ACC112 (cell line): ENCODE measurements at regions not wholly inside any gene's neighbourhood (a gene's known extent, or its start where the extent isn't known, plus 50 kb on each side); places are given as distances from the start of the nearest gene placed in this dataset.

ENCODE experiments used
- H2AFZ ChIP-seq: fragments of 200-600 bp; sonication (generic); one replicate; pipeline ENCODE4 v1.6.0; 2017; ENCODE audit warnings: antibody characterized with exemption, low read length; ENCODE audit not compliant: unreplicated experiment
- H3K27ac ChIP-seq: fragments of 200-600 bp; sonication (generic); 2 replicates; pipeline ENCODE4 v1.5.1; 2014; ENCODE audit warnings: low read depth, mild to moderate bottlenecking, antibody characterized with exemption, low read length, moderate library complexity
- H3K27me3 ChIP-seq: fragments of 200-600 bp; sonication (generic); 2 replicates; pipeline ENCODE4 v1.6.1; 2014; ENCODE audit warnings: mild to moderate bottlenecking, antibody characterized with exemption, low read length, moderate library complexity, mixed read lengths; ENCODE audit not compliant: insufficient read depth
- H3K36me3 ChIP-seq: fragments of 200-600 bp; sonication (generic); 2 replicates; pipeline ENCODE4 v1.6.1; 2016; ENCODE audit warnings: mild to moderate bottlenecking, antibody characterized with exemption, low read length, moderate library complexity, mixed read lengths; ENCODE audit not compliant: insufficient read depth
- H3K4me1 ChIP-seq: fragments of 200-600 bp; sonication (generic); one replicate; pipeline ENCODE4 v1.6.1; 2016; ENCODE audit warnings: low read length, mixed read lengths; ENCODE audit not compliant: insufficient read depth, unreplicated experiment, control insufficient read depth
- H3K4me3 ChIP-seq: fragments of 200-600 bp; sonication (generic); 2 replicates; pipeline ENCODE4 v1.5.1; 2014; ENCODE audit warnings: mild to moderate bottlenecking, low read depth, low read length
- H3K79me2 ChIP-seq: fragments of 200-600 bp; sonication (generic); one replicate; pipeline ENCODE4 v1.6.0; 2016; ENCODE audit warnings: low read length; ENCODE audit not compliant: control insufficient read depth, unreplicated experiment, insufficient read depth

DNA sequence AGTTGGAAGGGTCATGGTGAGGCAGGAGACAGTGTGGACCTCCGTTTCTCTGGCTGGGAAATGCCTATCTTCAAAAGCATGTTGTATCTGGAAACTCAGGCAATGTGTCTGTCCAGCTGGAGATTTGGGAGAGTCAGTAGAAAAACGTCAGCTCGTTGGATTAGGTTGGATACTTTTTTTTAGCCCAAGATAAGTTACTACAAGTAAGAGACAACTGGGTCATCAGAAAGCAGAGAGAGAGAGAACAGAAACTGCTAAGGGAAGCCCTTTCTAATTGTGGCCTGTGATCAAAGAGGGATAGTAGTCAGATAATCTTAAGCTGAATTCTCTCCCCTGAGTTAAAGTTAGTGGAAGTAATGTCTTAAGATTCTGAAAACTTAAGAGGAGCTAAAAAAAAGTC, 78.9 kb upstream of the ZNF280D start:
- H3K79me2 ChIP-seq = no peaks in the 10 kb centered on the region
- H3K36me3 ChIP-seq = no peaks in the 10 kb centered on the region
- H3K4me3 ChIP-seq = no peak overlapping the region
- no peaks in the 10 kb centered on the region for H3K27me3 ChIP-seq
- H2AFZ ChIP-seq = no peak overlapping the region
- peaks cover 7% of the 10 kb centered on the region for H3K4me1 ChIP-seq
- H3K27ac ChIP-seq = no peak overlapping the region

DNA sequence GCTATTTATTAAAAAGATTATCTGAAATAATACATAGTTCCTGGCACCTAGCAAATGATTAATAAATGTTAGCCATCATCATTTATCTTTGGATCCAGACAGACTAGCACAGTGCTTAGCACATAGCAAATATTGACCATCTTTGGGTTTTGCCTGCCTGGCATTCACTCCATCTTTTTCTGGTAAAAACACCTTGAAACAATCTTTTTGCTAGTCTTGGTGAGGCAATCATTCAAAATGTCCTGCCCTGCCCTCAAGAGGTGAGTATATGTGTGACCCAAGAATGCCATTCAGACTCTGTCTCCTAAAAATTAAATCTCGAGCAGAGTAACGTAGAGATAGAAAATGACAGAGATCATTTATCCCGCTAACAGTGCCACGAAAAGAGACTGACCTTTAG, 78.3 kb upstream of the ZNF280D start:
- no peak overlapping the region for H2AFZ ChIP-seq
- H3K36me3 ChIP-seq = no peaks in the 10 kb centered on the region
- H3K27ac ChIP-seq = no peak overlapping the region

DNA sequence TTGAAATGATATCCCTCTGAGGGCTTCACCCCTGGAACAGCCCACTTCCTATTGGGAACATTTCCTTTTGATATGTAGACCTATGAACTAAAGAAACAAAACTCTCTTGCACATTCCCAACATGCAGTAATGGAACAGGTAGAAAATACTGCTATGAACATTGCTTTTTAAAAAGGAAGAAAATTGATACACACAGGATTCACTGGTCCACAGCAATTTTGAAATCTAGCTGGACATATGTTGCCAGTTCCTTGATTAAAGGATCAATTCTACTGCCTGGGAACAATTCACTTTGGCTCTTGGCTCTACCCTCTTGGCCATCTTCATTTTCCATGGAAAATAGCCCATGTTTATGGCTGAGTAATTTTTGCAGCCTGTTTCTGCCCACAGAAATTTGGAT, 74.9 kb upstream of the ZNF280D start:
- Histone ChIP-seq H2AFZ (no peak overlapping the region), H3K79me2 (no peaks in the 10 kb centered on the region), H3K27me3 (no peaks in the 10 kb centered on the region), H3K27ac (no peak overlapping the region), H3K4me1 (peaks cover 9% of the 10 kb centered on the region), H3K4me3 (no peak overlapping the region), H3K36me3 (no peaks in the 10 kb centered on the region)

More for the DNA sequence above, 78.3 kb upstream of the ZNF280D start:
- Histone ChIP-seq H3K27me3 (no peaks in the 10 kb centered on the region), H3K4me1 (peaks cover 1% of the 10 kb centered on the region), H3K79me2 (no peaks in the 10 kb centered on the region), H3K4me3 (no peak overlapping the region)

DNA sequence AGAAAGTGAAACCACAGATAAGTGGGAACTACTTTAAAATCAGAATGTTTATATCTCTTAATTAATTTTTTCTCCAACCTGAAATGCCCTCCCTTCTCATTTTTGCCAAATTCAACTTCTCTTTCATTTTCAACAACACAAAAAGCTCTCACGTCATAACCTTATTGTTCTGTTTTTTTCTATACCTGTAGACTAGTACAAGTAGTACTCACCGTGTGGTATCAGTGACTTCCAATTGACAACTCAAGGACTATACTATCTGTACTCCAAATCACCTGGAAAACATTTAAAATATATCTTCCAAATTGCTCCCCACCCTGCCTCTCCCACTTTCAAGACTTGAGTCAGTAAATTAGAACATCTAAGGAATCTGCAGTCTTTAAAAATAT, 72.8 kb upstream of the ZNF280D start:
- H3K27me3 ChIP-seq = no peaks in the 10 kb centered on the region
- H3K4me3 ChIP-seq = peak overlapping the region; percentile 68
- H2AFZ ChIP-seq = peak overlapping the region; percentile 95
- no peaks in the 10 kb centered on the region for H3K79me2 ChIP-seq
- H3K27ac ChIP-seq = peak overlapping the region; percentile 58
- H3K36me3 ChIP-seq = no peaks in the 10 kb centered on the region
- H3K4me1 ChIP-seq = peaks cover 9% of the 10 kb centered on the region

DNA sequence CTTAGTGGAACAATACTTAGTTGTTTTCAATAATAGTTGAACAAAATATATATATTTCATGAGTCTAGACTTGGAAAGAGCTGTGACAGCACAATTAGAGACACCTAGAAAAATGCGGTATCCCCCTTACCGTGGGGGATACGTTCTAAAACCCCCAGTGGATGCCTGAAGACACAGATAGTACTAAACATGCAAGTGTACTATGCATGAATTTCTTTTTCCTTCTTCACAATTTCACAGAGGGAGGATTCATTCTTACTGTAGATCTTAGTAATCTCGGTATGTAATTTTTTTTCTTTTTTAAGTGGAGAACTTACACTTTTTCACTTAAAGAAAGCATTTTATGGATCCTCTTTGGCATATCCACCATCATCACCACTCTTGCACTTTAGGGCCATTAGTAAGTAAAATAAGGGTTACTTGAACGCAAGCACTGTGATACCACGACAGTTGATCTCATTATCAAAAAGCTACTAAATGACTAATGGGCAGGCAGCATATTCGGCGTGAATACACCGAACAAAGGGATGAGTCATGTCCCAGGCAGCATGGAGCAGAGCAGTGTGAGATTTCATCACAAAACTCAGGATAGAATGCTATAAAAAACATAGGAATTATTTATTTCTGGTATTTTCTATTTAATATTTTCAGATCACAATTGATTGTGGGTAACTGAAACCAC, 72.3 kb upstream of the ZNF280D start:
- Histone ChIP-seq H3K36me3 (no peaks in the 10 kb centered on the region), H3K27me3 (no peaks in the 10 kb centered on the region), H2AFZ (peak overlapping the region; percentile 78), H3K79me2 (no peaks in the 10 kb centered on the region), H3K4me1 (peaks cover 9% of the 10 kb centered on the region), H3K4me3 (peak overlapping the region; percentile 68), H3K27ac (peak overlapping the region; percentile 58)

DNA sequence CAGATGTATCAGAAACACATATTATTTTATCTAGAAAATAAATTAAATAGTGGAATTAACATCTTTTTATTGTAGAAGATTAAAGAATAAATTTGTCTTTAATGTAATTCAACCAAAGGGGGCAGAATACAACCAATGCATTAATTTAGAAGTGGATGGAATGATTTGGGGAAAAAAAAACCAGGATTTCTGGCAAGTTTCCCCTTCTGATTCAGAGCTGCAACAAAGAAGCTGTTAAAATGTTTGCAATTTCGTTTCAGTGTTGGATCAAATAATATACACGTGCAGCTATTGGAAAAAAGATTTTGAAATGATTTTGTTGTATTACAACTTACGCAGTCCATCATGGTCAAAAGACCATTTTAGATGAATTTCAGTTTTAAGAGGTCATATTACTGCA, 71.6 kb upstream of the ZNF280D start:
- Histone ChIP-seq H3K27ac (no peak overlapping the region), H3K36me3 (no peaks in the 10 kb centered on the region), H3K4me1 (peaks cover 9% of the 10 kb centered on the region), H3K79me2 (no peaks in the 10 kb centered on the region), H3K4me3 (peak overlapping the region; percentile 68), H3K27me3 (no peaks in the 10 kb centered on the region), H2AFZ (peak overlapping the region; percentile 78)

DNA sequence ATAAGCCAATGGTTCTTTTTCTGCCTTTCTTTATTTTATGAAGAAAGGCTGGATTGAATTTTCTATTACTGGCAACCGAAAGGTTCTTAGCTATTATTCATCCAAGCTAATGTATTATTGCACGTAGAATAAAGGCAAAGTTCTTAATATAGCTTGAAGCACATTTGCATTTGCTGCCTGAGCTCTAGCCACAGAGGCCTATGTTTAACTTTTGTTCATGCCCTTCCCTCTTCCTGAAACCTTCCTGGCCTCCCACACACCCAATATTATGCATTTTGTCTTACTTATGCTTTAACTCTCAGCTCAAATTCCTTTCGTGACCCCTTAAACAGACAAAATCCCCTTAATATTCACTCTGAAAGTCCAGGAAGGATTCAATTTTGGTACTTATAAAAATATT, 71.0 kb upstream of the ZNF280D start:
- no peak overlapping the region for H2AFZ ChIP-seq
- H3K4me1 ChIP-seq = peaks cover 9% of the 10 kb centered on the region
- no peak overlapping the region for H3K27ac ChIP-seq
- no peaks in the 10 kb centered on the region for H3K36me3 ChIP-seq
- no peaks in the 10 kb centered on the region for H3K27me3 ChIP-seq
- no peaks in the 10 kb centered on the region for H3K79me2 ChIP-seq
- H3K4me3 ChIP-seq = no peak overlapping the region

DNA sequence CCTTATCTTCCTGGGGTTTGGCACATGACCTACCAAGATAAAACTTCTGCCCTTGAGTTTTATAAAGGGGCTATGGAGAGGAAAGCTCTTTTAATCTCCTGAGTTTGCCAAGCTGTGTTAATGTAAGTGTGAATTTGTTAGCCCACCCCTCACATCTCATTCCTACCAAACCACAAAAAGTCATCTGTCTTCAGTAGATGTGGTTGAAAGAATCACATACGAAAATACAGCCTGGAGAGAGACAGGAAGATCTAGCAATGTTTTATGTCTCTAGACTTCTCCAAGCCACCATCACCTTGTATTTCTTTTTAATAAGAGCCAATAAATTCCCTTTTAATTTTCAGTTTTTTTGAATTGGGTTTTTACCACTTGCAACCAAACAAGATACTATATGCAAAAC, 68.9 kb upstream of the ZNF280D start:
- Histone ChIP-seq H3K79me2 (no peaks in the 10 kb centered on the region), H2AFZ (no peak overlapping the region), H3K4me3 (no peak overlapping the region), H3K27me3 (no peaks in the 10 kb centered on the region), H3K27ac (no peak overlapping the region), H3K36me3 (no peaks in the 10 kb centered on the region), H3K4me1 (peaks cover 9% of the 10 kb centered on the region)

DNA sequence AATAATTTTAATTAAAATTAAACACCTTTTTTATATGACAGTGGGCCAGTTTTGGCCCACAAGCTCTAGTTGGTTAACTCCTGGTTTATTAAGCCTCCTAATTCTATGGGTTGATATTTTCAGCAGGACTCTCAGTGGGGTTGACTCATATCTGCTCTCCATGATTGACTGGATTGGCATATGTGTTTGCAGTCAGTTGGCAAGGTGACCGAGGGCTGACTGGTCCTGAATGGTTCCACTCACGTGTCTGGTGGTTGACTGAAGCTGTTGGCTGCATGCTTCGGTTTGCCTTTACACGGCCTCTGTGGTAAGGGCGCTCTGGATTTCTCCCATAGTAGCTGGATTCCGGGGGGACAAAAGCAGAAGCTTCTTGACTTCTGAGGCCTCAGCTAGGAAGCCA, 65.3 kb upstream of the ZNF280D start:
- Histone ChIP-seq H3K4me1 (peaks cover 7% of the 10 kb centered on the region), H3K36me3 (no peaks in the 10 kb centered on the region), H2AFZ (no peak overlapping the region), H3K27me3 (no peaks in the 10 kb centered on the region), H3K4me3 (no peak overlapping the region), H3K79me2 (no peaks in the 10 kb centered on the region), H3K27ac (no peak overlapping the region)

DNA sequence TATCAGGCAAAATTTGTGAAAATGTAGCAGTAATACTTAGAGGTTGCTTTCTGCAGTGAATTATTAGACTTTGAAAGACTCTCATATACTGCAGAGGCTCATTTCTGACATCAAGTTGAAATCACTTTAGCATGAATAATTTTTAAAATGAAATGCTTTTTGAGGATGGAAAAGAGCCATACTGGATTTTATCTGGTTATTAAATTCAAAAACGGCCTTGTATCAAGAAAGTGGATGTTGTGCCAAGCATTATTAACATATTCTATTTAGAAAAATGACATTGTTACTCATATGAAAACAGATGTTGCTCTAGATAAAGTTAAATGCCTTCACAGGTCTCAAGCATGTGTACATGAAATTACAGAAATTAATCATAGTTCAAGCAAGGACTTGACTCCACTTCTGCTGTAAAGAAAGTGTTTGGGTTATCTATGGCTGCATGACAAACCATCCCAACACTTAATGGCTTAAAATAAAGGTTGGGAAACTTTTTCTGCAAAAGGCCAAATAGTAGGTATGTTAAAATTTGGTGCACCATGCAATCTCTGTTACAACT, 64.5 kb upstream of the ZNF280D start:
- Histone ChIP-seq H3K4me1 (peaks cover 7% of the 10 kb centered on the region), H3K27me3 (no peaks in the 10 kb centered on the region), H2AFZ (no peak overlapping the region), H3K4me3 (no peak overlapping the region), H3K27ac (no peak overlapping the region), H3K36me3 (no peaks in the 10 kb centered on the region), H3K79me2 (no peaks in the 10 kb centered on the region)

DNA sequence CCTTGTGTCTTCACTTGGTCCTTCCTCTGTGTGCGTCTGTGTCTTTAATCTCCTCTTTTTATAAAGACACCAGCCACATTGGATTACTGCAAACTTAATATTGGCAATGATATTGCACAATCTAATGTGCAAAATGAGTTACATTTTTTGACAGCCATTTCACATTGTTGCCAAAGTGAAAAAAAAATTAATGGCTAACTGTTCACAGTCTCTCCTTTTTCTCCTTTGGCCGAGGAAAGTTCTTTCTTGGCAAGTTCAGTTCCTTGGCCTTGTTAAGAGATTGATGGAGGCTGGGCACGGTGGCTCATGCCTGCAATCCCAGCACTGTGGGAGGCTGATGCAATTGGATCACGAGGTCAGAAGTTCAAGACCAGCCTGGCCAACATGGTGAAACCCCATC, 62.2 kb upstream of the ZNF280D start:
- H3K36me3 ChIP-seq = no peaks in the 10 kb centered on the region
- no peak overlapping the region for H3K27ac ChIP-seq
- H3K4me1 ChIP-seq = peaks cover 7% of the 10 kb centered on the region
- H3K27me3 ChIP-seq = no peaks in the 10 kb centered on the region
- no peaks in the 10 kb centered on the region for H3K79me2 ChIP-seq
- no peak overlapping the region for H2AFZ ChIP-seq
- no peak overlapping the region for H3K4me3 ChIP-seq
